ENCODE measurements at regions not wholly inside any gene's neighbourhood (a gene's known extent, or its start where the extent isn't known, plus 50 kb on each side); places are given as distances from the start of the nearest gene placed in this dataset.

GRCh38 chr2:106976548-106976947, 90.6 kb upstream of the ST6GAL2 start:
- Mint-ChIP-seq H3K9me3 (no peaks in the 10 kb centered on the region), H3K4me1 (ENCODE audit: low read depth) (peaks cover 49% of the 10 kb centered on the region), H3K4me3 (no peak overlapping the region), H3K27ac (no peak overlapping the region), H3K27me3 (ENCODE audit: insufficient read depth) (peaks cover 2% of the 10 kb centered on the region), H3K36me3 (ENCODE audit: low read depth) (no peaks in the 10 kb centered on the region)
- DNase-seq: no peak
- no peak for TF ChIP-seq CTCF (IDR thresholded peaks at IDR 0.05)

GRCh38 chr2:106977717-106978116, 91.8 kb upstream of the ST6GAL2 start:
- DNase-seq: no peak
- peaks cover 49% of the 10 kb centered on the region for H3K4me1 Mint-ChIP-seq (ENCODE audit: low read depth)
- H3K27ac Mint-ChIP-seq: no peak overlapping the region
- H3K36me3 Mint-ChIP-seq (ENCODE audit: low read depth): no peaks in the 10 kb centered on the region
- TF ChIP-seq CTCF (IDR thresholded peaks at IDR 0.05): no peak
- H3K27me3 Mint-ChIP-seq (ENCODE audit: insufficient read depth): peaks cover 2% of the 10 kb centered on the region
- H3K9me3 Mint-ChIP-seq: no peaks in the 10 kb centered on the region
- H3K4me3 Mint-ChIP-seq: no peak overlapping the region

GRCh38 chr2:106978647-106979046, 92.7 kb upstream of the ST6GAL2 start:
- TF ChIP-seq CTCF (IDR thresholded peaks at IDR 0.05): no peak
- H3K27me3 Mint-ChIP-seq (ENCODE audit: insufficient read depth): peaks cover 2% of the 10 kb centered on the region
- no peak for DNase-seq
- no peaks in the 10 kb centered on the region for H3K36me3 Mint-ChIP-seq (ENCODE audit: low read depth)
- H3K4me3 Mint-ChIP-seq: no peak overlapping the region
- no peaks in the 10 kb centered on the region for H3K9me3 Mint-ChIP-seq
- H3K4me1 Mint-ChIP-seq (ENCODE audit: low read depth): peaks cover 50% of the 10 kb centered on the region
- H3K27ac Mint-ChIP-seq: no peak overlapping the region

- no peaks in the 10 kb centered on the region for H3K9me3 Mint-ChIP-seq
- peaks cover 2% of the 10 kb centered on the region; the same call in 1 of the 2 replicates for H3K27me3 Mint-ChIP-seq (ENCODE audit: insufficient read depth)
- no peak overlapping the region for H3K27ac Mint-ChIP-seq
- no peak overlapping the region for H3K4me3 Mint-ChIP-seq
- peaks cover 53% of the 10 kb centered on the region for H3K4me1 Mint-ChIP-seq (ENCODE audit: low read depth)
- no peak for TF ChIP-seq CTCF (IDR thresholded peaks at IDR 0.05)
- no peak for DNase-seq
- peaks cover 4% of the 10 kb centered on the region for H3K36me3 Mint-ChIP-seq (ENCODE audit: low read depth)
These were observed 95.5 kb upstream of the ST6GAL2 start for GRCh38 chr2:106981491-106981890.

GRCh38 chr2:106982350-106982749, 96.4 kb upstream of the ST6GAL2 start:
- peak; percentile 24 for DNase-seq
- peak overlapping the region; percentile 45 for H3K4me3 Mint-ChIP-seq
- TF ChIP-seq CTCF (IDR thresholded peaks at IDR 0.05): no peak
- no peaks in the 10 kb centered on the region; the same call in 1 of the 2 replicates for H3K27me3 Mint-ChIP-seq (ENCODE audit: insufficient read depth)
- peaks cover 4% of the 10 kb centered on the region for H3K36me3 Mint-ChIP-seq (ENCODE audit: low read depth)
- H3K9me3 Mint-ChIP-seq: no peaks in the 10 kb centered on the region
- no peak overlapping the region for H3K27ac Mint-ChIP-seq
- peaks cover 48% of the 10 kb centered on the region for H3K4me1 Mint-ChIP-seq (ENCODE audit: low read depth)

GRCh38 chr2:106983305-106983704, 97.3 kb upstream of the ST6GAL2 start:
- H3K4me3 Mint-ChIP-seq: no peak overlapping the region
- peaks cover 4% of the 10 kb centered on the region for H3K36me3 Mint-ChIP-seq (ENCODE audit: low read depth)
- H3K9me3 Mint-ChIP-seq: no peaks in the 10 kb centered on the region
- DNase-seq: peak; percentile 50
- peak overlapping the region; percentile 14; the same call in 1 of the 2 replicates for H3K27ac Mint-ChIP-seq
- H3K4me1 Mint-ChIP-seq (ENCODE audit: low read depth): peaks cover 40% of the 10 kb centered on the region
- no peaks in the 10 kb centered on the region; the same call in 1 of the 2 replicates for H3K27me3 Mint-ChIP-seq (ENCODE audit: insufficient read depth)
- no peak for TF ChIP-seq CTCF (IDR thresholded peaks at IDR 0.05)

Data from HFFc6 (cell line).